HCEC 1CT (cell line): ENCODE measurements at regions not wholly inside any gene's neighbourhood (a gene's known extent, or its start where the extent isn't known, plus 50 kb on each side); places are given as distances from the start of the nearest gene placed in this dataset.
"Not testable (repeated sequence)": the region's sequence is repeated elsewhere in the genome, so short reads cannot be mapped to it uniquely, and the experiment has no call there.

Experiments used
- DNase-seq: peaks from one replicate; pipeline ENCODE4 v3.0.0-alpha.2; 2017

- DNase-seq, result no peak
Observed at GRCh38 chr2:147456779-147457178, 388.1 kb upstream of the ACVR2A start.

DNA sequence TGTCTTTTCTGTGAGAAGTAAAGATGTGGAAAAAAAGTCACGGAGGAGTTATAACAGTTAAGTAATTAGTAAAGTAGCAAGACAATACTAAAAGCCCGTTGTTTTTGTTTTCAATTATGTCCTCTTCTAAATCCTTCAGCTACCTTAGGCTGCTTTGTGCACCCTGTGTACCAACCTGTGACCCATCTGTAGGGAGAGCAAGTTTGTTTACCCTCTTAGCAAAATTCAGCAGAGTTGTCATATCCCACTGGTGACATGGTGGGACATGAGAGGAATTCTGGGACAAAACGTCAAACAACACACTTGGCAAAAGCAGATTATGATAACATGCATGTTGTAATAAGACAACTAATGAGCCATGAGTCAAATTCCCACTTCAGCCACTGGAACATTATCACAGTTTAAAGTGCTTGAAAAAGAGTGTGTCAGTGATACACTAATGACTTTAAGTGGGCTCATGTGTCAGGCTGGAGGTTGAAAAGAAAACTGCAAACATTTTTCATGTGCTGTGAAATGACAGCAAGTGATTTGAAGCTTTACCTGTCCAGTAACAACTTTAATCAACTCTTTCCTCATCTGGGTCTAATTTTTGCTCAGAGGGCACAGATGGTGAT lies 392.8 kb upstream of the ACVR2A start:
- DNase-seq, result no peak

GRCh38 chr2:147450661-147451510 lies 393.9 kb upstream of the ACVR2A start:
- no peak for DNase-seq

DNA sequence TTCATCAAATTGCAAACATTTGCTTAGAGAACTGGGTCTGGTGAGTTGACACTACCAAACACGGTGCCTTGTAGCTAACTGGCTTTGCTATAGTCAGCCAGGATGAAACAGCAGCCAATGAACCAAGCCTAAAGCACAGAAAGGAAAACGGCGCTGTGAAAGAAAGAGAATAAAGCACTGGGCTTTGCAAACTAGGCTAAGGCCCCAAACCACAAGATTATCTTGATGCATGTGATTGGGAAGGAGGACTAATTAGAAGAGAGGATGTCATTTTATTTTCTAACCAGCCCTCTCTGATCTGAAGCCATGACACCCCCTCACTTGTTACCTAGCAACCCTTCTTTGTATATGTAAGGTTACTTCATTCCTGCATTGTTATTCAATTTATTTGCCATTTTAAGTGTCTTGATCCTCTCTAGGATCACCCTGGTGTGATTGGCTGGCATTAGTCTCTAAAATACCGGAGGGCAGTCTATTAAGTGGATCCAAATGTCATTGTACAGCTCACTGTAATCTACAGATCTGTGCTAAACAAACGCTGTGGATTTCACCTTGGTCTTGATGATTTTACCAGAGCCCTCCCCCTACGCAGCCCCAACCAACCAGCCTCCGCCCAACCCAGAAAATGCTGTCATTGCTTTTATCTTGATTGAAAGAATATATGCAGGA lies 395.4 kb upstream of the ACVR2A start:
- no peak for DNase-seq

DNA sequence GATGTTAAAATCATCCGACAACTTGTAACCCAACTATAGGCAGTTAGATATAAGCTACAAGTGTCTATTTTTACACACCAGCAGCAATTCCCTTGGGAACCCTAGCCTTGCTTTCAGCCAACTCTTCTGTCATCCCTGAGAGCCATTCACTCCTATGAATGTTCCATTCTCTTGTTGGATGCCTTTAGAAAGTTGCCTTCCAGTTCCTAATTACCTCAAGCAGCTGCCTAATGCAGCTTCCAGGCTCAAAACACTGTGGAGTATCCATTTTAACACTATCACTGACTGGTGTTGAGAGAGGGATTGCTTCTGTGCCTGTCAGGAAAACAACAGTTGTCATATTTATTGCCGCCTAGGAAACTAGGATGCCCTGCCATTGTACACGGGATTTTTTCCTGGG lies 402.0 kb upstream of the ACVR2A start:
- DNase-seq, result no peak

DNA sequence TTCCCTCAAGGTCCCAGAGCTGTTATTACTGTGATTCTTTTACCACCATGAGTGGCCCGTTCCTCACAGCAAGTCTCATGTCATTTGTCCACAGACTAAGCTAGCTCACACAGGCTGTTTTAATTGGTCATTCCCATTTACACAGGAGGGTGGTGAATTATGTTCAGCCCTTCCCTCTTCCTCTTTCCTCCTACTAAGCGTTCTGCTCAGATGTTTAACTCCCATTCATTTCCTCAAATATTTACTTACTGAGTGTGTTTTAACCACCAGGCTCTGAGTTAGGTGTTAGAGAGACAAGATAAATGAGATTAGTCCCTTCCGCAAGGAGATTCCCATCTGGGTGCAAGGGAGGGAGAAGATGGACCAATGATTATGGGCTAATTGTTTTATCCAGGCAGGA lies 403.6 kb upstream of the ACVR2A start:
- no peak for DNase-seq

GRCh38 chr2:147440734-147441133 lies 404.1 kb upstream of the ACVR2A start:
- DNase-seq, result no peak

DNA sequence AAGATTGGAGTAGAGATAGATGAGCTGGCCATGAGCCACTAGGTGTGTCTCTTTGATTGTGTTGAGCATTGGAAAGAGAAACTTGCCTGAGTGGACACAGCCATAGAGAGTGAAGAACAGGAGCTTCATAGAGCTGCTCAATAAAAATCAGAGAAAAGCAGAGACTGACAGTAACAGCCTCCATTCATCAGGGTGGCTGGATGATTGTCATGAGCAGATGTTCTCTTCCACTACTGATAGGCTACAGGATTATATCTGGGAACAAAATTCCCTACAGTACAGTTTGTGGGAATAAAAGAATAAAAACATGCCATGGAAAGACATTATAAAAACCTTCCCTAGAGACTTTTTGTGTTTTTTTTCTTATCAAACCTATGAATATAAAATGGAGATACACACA lies 404.8 kb upstream of the ACVR2A start:
- DNase-seq, result no peak

DNA sequence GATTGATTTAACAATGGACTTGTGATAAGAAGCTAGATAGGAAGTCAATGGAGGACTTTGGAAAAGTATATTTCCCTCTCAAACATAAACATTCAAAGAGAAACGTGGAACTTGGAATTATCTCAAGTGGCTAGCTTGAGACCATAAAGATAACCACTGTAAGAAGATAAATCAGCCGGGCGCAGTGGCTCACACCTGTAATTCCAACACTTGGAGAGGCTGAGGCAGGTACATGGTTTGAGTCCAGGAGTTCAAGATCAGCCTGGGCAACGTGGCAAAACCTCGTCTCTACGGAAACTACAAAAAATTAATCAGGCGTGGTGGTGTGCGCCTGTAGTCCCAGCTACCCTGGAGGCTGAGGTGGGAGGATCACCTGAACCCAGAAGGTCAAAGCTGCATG lies 405.9 kb upstream of the ACVR2A start:
- no peak for DNase-seq

DNA sequence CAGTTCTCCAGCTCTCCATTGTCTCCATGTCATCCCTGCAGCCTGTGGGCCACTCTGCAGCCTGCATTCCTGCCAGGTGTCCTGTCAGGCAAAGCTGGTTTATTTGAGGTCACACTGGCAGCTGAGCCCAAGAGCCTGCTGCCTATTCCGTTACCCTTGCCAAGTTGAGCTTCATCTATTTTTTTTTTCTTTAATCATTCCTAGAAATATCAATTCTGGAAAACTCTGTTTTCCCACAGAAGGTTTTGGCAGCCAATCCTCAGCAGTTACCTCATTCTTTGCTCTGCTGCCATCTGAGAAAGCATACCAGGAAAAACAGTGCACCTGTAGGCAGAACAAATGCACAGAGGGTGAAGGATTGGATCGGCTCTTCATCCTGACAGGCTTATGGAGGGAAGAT lies 411.0 kb upstream of the ACVR2A start:
- no peak for DNase-seq

DNA sequence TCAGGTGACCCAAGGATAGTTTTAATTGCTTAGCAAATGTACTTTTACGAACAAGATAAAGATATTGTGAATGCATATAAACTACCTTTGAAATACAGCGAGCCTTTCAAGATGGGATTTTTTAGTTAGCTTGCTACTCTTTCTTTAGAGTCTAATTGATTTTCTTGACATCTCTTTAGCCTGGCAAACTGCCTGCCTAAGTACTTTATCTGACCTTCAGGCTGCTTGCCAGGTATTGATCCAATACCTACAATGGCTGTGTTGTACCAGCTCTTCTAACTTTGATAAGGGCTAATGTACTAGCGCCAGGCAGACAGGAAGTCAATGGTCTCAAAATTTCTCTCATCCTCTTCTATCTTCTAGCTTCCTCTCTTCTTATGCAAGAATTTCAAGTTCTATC lies 414.4 kb upstream of the ACVR2A start:
- DNase-seq, result no peak

GRCh38 chr2:147428120-147428747 lies 416.6 kb upstream of the ACVR2A start:
- no peak for DNase-seq

DNA sequence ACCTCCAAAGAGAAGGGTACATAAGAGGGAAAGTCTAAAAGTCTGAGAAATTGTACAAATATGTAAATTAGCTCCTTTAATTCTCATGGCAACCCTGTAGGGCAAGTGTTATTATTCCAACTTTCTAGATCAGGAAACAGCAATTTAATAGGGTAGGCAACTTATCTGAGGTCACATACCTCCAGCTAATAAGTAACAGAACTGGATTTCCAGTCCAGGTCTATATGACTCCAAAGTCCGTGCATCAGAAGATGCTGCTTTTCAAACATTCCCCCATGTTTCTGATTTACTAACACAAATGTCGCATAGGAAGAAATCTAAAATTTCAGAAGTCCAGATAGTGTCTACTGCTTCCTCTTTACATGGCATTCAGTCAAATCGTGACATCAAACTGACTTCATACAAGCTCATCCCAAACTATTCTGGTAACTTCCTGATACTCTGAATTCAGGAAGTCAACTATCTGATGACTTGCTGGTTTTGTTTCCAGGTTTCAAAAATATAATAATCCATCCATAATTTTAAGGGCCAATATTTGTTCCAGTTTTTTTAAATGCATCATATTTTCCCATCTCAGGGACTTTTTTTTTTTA lies 419.3 kb upstream of the ACVR2A start:
- no peak for DNase-seq

DNA sequence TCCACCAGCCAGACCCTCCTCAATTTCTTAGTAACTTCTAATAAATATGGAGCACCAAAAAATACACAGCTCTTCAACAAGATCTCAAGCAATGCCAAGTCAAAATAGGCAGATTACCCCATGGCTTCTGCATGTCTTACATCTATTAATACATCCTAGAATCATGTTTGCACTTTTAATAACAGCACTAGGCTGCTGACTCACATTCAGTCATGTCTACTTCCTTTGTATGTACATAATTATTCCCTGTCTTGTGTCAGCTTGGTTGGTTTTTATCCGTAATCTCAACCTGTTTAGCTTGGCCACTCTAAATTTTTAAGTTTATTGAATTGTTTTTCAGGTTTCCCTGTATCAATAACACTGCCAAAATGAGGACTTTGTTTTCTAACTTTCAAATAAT lies 420.1 kb upstream of the ACVR2A start:
- DNase-seq, result peak; percentile 33

GRCh38 chr2:147420947-147421675 lies 423.7 kb upstream of the ACVR2A start:
- no peak for DNase-seq

DNA sequence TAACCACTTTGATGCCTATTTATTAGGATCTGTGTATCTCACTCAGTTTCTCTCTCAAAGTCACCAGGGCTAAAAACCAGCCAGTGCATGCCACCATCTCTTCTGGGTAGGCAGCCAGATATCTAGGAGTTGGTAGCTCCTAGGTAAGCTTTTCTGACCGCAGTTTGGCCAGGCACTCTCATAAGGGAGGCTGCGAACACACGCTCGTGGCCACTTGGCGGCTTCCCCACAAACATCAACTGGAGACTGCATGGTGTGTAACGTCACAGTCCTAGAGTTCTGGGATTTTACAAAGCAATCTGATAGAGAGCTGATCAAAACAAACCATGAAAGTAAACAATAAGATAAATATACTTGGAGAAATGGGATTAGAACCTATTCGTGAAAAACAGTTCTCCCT lies 424.3 kb upstream of the ACVR2A start:
- no peak for DNase-seq

GRCh38 chr2:147416099-147416498 lies 428.7 kb upstream of the ACVR2A start:
- DNase-seq, result peak; percentile 79

GRCh38 chr2:147414656-147415055 lies 430.2 kb upstream of the ACVR2A start:
- not testable (repeated sequence) for DNase-seq

GRCh38 chr2:147408357-147408756 lies 436.5 kb upstream of the ACVR2A start:
- no peak for DNase-seq

DNA sequence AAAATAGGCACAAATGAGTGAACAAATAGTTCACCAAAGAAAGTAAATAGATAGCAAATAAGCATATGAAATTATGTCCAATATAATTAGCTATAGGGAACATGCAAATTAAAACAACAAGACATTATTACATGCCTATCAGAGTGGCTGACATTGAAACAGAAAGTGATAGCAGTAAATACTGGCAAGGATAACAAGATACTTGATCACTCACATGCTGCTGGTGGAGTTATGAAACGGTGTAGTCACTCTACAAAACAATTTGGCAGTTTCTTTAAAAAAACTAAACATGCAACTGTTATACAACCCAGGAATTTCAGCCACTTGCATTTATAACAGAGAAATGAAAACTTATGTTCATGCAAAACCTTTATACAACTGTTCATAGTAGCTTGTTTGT lies 439.2 kb upstream of the ACVR2A start:
- DNase-seq, result no peak

GRCh38 chr2:147398996-147399395 lies 445.8 kb upstream of the ACVR2A start:
- DNase-seq, result peak; percentile 11

GRCh38 chr2:147398301-147398700 lies 446.5 kb upstream of the ACVR2A start:
- no peak for DNase-seq

- no peak for DNase-seq
Observed at GRCh38 chr2:147396890-147397289, 447.9 kb upstream of the ACVR2A start.
